Activated naive CD8-positive, alpha-beta T cell treated with anti-CD3 and anti-CD28 coated beads for 36 hours (primary cell): ENCODE measurements at regions not wholly inside any gene's neighbourhood (a gene's known extent, or its start where the extent isn't known, plus 50 kb on each side); places are given as distances from the start of the nearest gene placed in this dataset.

ENCODE experiments used
- DNase-seq: peaks from one replicate; pipeline ENCODE4 v3.0.0; 2021
- H3K27ac Mint-ChIP-seq: one replicate; pipeline ENCODE4 v1.8.0; 2022; ENCODE audit warnings: mild to moderate bottlenecking, moderate library complexity, mixed read lengths
- H3K27me3 Mint-ChIP-seq: one replicate; pipeline ENCODE4 v1.8.0; 2022; ENCODE audit warnings: mild to moderate bottlenecking, mixed read lengths
- H3K36me3 Mint-ChIP-seq: one replicate; pipeline ENCODE4 v1.8.0; 2021; ENCODE audit warnings: mild to moderate bottlenecking, mixed read lengths
- H3K4me1 Mint-ChIP-seq: one replicate; pipeline ENCODE4 v1.8.0; 2021; ENCODE audit warnings: mixed read lengths
- H3K4me3 Mint-ChIP-seq: one replicate; pipeline ENCODE4 v1.8.0; 2022; ENCODE audit warnings: mild to moderate bottlenecking, moderate library complexity, mixed read lengths
- H3K9me3 Mint-ChIP-seq: one replicate; pipeline ENCODE4 v1.8.0; 2022; ENCODE audit warnings: mixed read lengths

DNA sequence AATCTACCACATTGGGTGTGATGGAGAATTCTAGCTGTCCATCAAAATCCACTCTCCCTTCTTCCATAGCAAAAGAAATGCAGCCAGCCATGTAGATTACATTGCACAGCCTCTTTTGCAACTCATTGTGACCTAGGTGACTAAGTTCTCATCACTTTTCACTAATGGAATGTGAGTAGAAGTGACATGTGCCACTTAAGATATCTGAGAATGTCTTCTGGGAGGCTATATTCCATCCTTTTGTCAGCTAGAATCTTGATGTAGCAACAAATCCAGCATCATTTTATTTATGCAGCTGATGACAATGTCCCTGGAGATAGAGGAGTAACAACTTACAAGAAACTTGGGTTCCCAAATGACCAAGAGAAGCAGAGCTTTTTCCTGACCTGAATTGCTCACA lies 61.5 kb upstream of the API5 start:
- no peak for DNase-seq
- Mint-ChIP-seq H3K36me3 (no peaks in the 10 kb centered on the region), H3K27ac (no peak overlapping the region), H3K4me3 (no peak overlapping the region), H3K4me1 (no peaks in the 10 kb centered on the region), H3K27me3 (peaks cover 17% of the 10 kb centered on the region), H3K9me3 (no peaks in the 10 kb centered on the region)

DNA sequence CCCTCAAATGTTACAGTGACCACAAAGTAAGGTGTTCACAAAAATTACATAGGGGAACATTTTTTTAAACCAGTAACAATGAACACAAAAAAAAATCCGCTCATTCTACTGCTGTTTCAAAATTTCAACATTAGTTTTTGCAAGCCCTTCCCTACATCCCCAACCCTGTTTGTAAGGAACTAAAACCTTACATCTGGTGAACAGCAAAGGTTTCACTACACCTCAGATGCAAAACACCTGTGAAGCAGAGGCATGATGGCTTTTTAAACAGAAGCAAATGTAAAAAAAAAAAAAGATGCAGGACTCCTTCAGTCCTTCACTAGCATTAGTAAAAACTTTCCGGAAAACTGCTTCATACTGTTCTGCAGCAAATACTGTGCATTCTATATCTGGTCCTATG lies 50.0 kb upstream of the API5 start:
- peaks cover 2% of the 10 kb centered on the region for H3K9me3 Mint-ChIP-seq
- H3K27ac Mint-ChIP-seq, result no peak overlapping the region
- H3K36me3 Mint-ChIP-seq, result no peaks in the 10 kb centered on the region
- no peaks in the 10 kb centered on the region for H3K4me1 Mint-ChIP-seq
- DNase-seq, result no peak
- H3K4me3 Mint-ChIP-seq, result no peak overlapping the region
- no peaks in the 10 kb centered on the region for H3K27me3 Mint-ChIP-seq
